SK-N-SH (cell line): ENCODE measurements at regions not wholly inside any gene's neighbourhood (a gene's known extent, or its start where the extent isn't known, plus 50 kb on each side); places are given as distances from the start of the nearest gene placed in this dataset.
A peak's percentile ranks its signal among the peaks of the same experiment; 100 is the strongest.

ENCODE experiments used
- CTCF ChIA-PET: fragments of 300-600, 350-600 bp; formaldehyde crosslinking; extraction: SDS; loops from one replicate; lab custom pipeline; 2021; lab: Yijun Ruan, JAX
- POLR2A ChIA-PET: fragments of 350-600 bp; sonication (Branson Sonifier 250); formaldehyde crosslinking; extraction: SDS; loops from one replicate; lab custom pipeline; 2020; ENCODE audit warnings: antibody characterized with exemption, inconsistent platforms; lab: Yijun Ruan, JAX
- DNase-seq: peaks from one replicate; pipeline ENCODE4 v3.0.0; 2012
- H2AFZ ChIP-seq: fragments of 200-600 bp; sonication (generic); 2 replicates; pipeline ENCODE4 v1.8.1; 2016; ENCODE audit warnings: antibody characterized with exemption, mild to moderate bottlenecking, low read depth
- H3F3A ChIP-seq: fragments of 200-600 bp; sonication (generic); replicated peaks from 2 replicates; pipeline ENCODE3; 2016; ENCODE audit warnings: antibody characterized with exemption, mild to moderate bottlenecking; ENCODE audit not compliant: insufficient read depth
- H3K27ac ChIP-seq, 2 experiments: fragments of 200-500 bp in 1 of 2; fragments of 200-600 bp in 1 of 2; sonication (Bioruptor generic) in 1 of 2; sonication (generic), shearing (Covaris generic) in 1 of 2; 2 replicates each; pipeline versions ENCODE4 v1.5.1 to v1.6.1; 2014 to 2016; ENCODE audit warnings: low read depth in 2 of 2, inconsistent platforms in 1 of 2, low read length in 1 of 2, mild to moderate bottlenecking in 1 of 2, mixed read lengths in 1 of 2
- H3K27me3 ChIP-seq: fragments of 200-600 bp; sonication (generic), shearing (Covaris generic); 2 replicates; pipeline ENCODE4 v1.6.1; 2016; ENCODE audit warnings: mixed run types; ENCODE audit not compliant: insufficient read depth
- H3K36me3 ChIP-seq, 2 experiments: fragments of 200-500 bp in 1 of 2; fragments of 200-600 bp in 1 of 2; sonication (Bioruptor generic) in 1 of 2; sonication (generic) in 1 of 2; replicated peaks in 1 of 2; 2 replicates each; pipeline versions ENCODE3 to v1.5.1; 2014 to 2016; ENCODE audit warnings: low read length in 1 of 2, mild to moderate bottlenecking in 1 of 2; ENCODE audit not compliant: insufficient read depth in 2 of 2, control insufficient read depth in 1 of 2
- H3K4me1 ChIP-seq, 2 experiments: fragments of 200-500 bp in 1 of 2; fragments of 200-600 bp in 1 of 2; sonication (Bioruptor generic) in 1 of 2; sonication (generic), shearing (Covaris generic) in 1 of 2; 2 replicates each; pipeline versions ENCODE4 v1.5.1 to v1.6.1; 2014 to 2016; ENCODE audit warnings: low read depth in 1 of 2, low read length in 1 of 2, mixed run types in 1 of 2; ENCODE audit not compliant: insufficient read depth in 2 of 2, control insufficient read depth in 1 of 2
- H3K4me2 ChIP-seq: fragments of 200-600 bp; sonication (generic), shearing (Covaris generic); 2 replicates; pipeline ENCODE4 v1.6.1; 2017; ENCODE audit warnings: mixed run types
- H3K4me3 ChIP-seq, 2 experiments: fragments of 200-500 bp in 1 of 2; fragments of 200-600 bp in 1 of 2; sonication (Bioruptor generic) in 1 of 2; sonication (generic), shearing (Covaris generic) in 1 of 2; 2 replicates each; pipeline versions ENCODE4 v1.5.1 to v1.8.1; 2014 to 2016; ENCODE audit warnings: low read depth in 2 of 2, inconsistent platforms in 1 of 2, low read length in 1 of 2, mild to moderate bottlenecking in 1 of 2, mixed read lengths in 1 of 2, moderate library complexity in 1 of 2
- H3K79me2 ChIP-seq: fragments of 200-600 bp; sonication (generic); 2 replicates; pipeline ENCODE4 v1.8.1; 2017; ENCODE audit warnings: mild to moderate bottlenecking; ENCODE audit not compliant: insufficient read depth
- H3K9ac ChIP-seq: fragments of 200-600 bp; sonication (generic); 2 replicates; pipeline ENCODE4 v1.6.1; 2017; ENCODE audit warnings: mixed run types
- H3K9me2 ChIP-seq: fragments of 200-600 bp; sonication (generic); 2 replicates; pipeline ENCODE4 v1.6.1; 2017; ENCODE audit warnings: mixed run types
- H3K9me3 ChIP-seq: fragments of 200-600 bp; sonication (generic); 2 replicates; pipeline ENCODE4 v1.6.1; 2017; ENCODE audit warnings: mixed run types, mild to moderate bottlenecking, moderate library complexity
- H4K20me1 ChIP-seq: fragments of 200-600 bp; sonication (generic); 2 replicates; pipeline ENCODE4 v1.6.1; 2017; ENCODE audit warnings: mild to moderate bottlenecking, mixed run types; ENCODE audit not compliant: insufficient read depth
- CHD2 ChIP-seq: fragments of 150-350 bp; IDR thresholded peaks from 2 replicates; pipeline ENCODE4 v1.6.1; 2018; ENCODE audit warnings: low read length; ENCODE audit not compliant: partially characterized antibody
- EZH2phosphoT487 ChIP-seq: fragments of 200-600 bp; sonication (generic); IDR thresholded peaks from 2 replicates; pipeline ENCODE4 v1.6.1; 2017; ENCODE audit warnings: low read depth, mixed run types, mild to moderate bottlenecking, antibody characterized with exemption, moderate library complexity, borderline replicate concordance
- FOSL2 ChIP-seq: IDR thresholded peaks from 2 replicates; pipeline ENCODE4 v1.4.0; 2012; ENCODE audit warnings: low read depth, mild to moderate bottlenecking, moderate library complexity, borderline replicate concordance
- MXI1 ChIP-seq: IDR thresholded peaks from 2 replicates; pipeline ENCODE4 v1.6.1; 2012; ENCODE audit warnings: mild to moderate bottlenecking, low read depth, low read length, improper control_type of control experiment
- NFIC ChIP-seq: IDR thresholded peaks from 2 replicates; pipeline ENCODE4 v1.4.0; 2012; ENCODE audit warnings: borderline replicate concordance
- NRF1 ChIP-seq: IDR thresholded peaks from 2 replicates; pipeline ENCODE4 v1.6.1; 2012; ENCODE audit warnings: low read depth, mild to moderate bottlenecking, low read length
- SMC3 ChIP-seq: IDR thresholded peaks from 2 replicates; pipeline ENCODE4 v1.6.1; 2012; ENCODE audit warnings: low read depth, low read length, improper control_type of control experiment
- TCF12 ChIP-seq: IDR thresholded peaks from 2 replicates; pipeline ENCODE4 v1.4.0; 2012
- WGBS: methylation state at CpG from one replicate; pipeline ENCODE4 v1.1.6; 2017; ENCODE audit warnings: low lambda C conversion rate; 5-methylcytosine and 5-hydroxymethylcytosine counted together
- TF ChIP-seq, protein P1 (sequence below): fragments of 150-350 bp; IDR thresholded peaks from 2 replicates; pipeline ENCODE4 v1.6.1; 2017; ENCODE audit warnings: antibody characterized with exemption, low read length, low read depth, borderline replicate concordance
- TF ChIP-seq, protein P2 (sequence below): IDR thresholded peaks from 2 replicates; pipeline ENCODE4 v1.4.0; 2012; ENCODE audit warnings: low read depth, borderline replicate concordance

DNA sequence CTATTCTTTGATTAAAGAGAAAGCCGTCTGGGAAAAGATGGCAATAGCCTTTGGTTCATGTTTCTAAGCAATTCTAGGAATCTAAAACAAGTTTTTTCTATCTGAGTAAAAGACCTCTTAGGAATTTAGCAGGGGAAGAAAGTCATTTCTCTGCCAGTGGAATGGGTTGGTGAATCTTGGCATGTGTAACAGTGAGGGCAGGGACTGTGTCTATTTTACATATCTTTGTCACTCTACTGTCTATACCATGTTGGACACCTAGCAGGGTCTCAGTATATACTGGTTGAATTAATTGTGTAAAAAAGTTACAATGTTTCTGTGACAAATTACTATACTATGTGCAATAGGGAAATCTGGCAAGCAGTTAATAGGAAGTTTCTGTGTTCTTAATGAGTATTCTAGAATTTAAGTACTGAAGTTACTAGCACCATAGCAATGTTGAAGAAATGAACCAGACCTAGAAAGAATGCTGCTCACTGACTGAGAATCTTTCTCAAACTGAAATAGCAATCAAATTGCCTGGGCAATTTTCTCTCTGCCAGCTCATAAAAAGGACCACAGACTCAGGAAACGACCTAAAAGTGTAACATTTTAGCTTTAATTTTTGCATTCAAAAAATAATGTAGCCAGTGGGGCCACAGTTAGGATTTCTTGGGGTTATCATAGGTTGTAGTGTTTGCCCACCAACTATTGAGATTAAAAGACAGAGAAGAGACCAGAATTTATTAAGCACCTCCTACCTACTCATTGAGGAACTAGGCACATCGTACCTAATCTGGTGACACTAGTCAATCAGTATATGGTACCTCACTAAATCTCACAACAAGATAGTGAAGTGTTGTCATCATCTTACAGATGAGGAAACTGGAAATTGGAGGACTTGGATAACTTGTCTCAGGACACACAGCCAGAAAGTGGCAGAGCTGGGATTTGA is 56.2 kb upstream of the LEKR1 start:
- no peak overlapping the region for H2AFZ ChIP-seq
- no peaks in the 10 kb centered on the region for H4K20me1 ChIP-seq
- H3K27me3 ChIP-seq = no peaks in the 10 kb centered on the region
- H3F3A ChIP-seq = peaks cover 4% of the 10 kb centered on the region
- H3K79me2 ChIP-seq = no peaks in the 10 kb centered on the region
- H3K4me3 ChIP-seq = no peak overlapping the region
- 81% methylated on average over 3 of the region's 3 CpGs for WGBS
- H3K27ac ChIP-seq = no peak overlapping the region; a peak in 1 of 4 replicates
- no peak for TF ChIP-seq EZH2phosphoT487
- TF ChIP-seq FOSL2 = no peak
- TF ChIP-seq, protein P1, sequence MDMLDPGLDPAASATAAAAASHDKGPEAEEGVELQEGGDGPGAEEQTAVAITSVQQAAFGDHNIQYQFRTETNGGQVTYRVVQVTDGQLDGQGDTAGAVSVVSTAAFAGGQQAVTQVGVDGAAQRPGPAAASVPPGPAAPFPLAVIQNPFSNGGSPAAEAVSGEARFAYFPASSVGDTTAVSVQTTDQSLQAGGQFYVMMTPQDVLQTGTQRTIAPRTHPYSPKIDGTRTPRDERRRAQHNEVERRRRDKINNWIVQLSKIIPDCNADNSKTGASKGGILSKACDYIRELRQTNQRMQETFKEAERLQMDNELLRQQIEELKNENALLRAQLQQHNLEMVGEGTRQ = no peak
- TF ChIP-seq MXI1 = no peak
- TF ChIP-seq, protein P2, sequence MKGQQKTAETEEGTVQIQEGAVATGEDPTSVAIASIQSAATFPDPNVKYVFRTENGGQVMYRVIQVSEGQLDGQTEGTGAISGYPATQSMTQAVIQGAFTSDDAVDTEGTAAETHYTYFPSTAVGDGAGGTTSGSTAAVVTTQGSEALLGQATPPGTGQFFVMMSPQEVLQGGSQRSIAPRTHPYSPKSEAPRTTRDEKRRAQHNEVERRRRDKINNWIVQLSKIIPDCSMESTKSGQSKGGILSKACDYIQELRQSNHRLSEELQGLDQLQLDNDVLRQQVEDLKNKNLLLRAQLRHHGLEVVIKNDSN = no peak
- 0 out of 2 replicates have a peak, but pooled peaks have one; percentile 13 for TF ChIP-seq NFIC
- TF ChIP-seq TCF12 = 0 out of 2 replicates have a peak, but pooled peaks have one; percentile 7
- TF ChIP-seq SMC3 = no peak
- no peaks in the 10 kb centered on the region; the same call in 1 of the 2 replicates for H3K9me2 ChIP-seq
- H3K4me2 ChIP-seq = no peak overlapping the region
- DNase-seq = no peak
- H3K9ac ChIP-seq = no peak overlapping the region
- H3K4me1 ChIP-seq = peaks cover 0 to 4% of the 10 kb centered on the region in 2 experiments; a peak in 3 of 4 replicates
- POLR2A ChIA-PET = no interaction called here
- H3K36me3 ChIP-seq = no peaks in the 10 kb centered on the region
- H3K9me3 ChIP-seq = no peaks in the 10 kb centered on the region
- CTCF ChIA-PET = no interaction called here

DNA sequence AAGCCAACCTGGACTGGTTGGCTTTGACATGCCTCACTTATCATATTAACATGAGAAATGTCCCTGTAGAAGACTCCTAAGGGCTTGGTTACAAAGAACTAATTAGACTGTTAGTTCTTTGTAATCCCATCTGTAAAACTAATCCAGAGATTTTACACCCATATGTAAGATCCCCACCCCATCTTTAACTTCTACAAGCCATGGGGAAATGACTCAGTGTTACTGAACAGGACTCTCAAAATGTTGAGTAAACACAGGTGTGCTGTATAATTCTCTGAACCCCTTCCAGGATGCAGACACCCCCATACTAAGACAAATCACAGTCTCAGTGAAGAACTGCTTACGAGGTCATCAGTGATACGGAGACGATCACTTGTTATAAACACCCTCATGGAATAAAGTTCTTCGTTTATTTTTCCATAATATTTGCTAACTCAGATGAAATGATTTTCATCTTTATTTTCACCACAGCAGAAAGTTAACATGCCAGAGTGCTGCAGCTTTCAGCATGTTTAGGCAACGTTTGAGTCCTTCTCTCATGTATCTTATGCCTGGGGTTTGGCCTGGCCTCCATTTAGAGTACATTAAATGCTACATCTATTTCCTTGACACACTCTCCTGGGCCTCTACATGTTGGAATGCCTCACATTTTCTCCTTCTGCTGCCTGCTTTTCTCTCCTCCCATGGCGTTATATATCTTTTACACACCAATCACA is 55.3 kb upstream of the LEKR1 start:
- ChIA-PET CTCF (no interaction called here), POLR2A (no interaction called here)
- Histone ChIP-seq H3K4me3 (no peak overlapping the region), H3K9me3 (no peaks in the 10 kb centered on the region), H3K4me1 (peaks cover 0 to 4% of the 10 kb centered on the region in 2 experiments; a peak in 3 of 4 replicates), H3K9ac (no peak overlapping the region), H4K20me1 (no peaks in the 10 kb centered on the region), H3K9me2 (no peaks in the 10 kb centered on the region; the same call in 1 of the 2 replicates), H3K27me3 (no peaks in the 10 kb centered on the region), H3F3A (peaks cover 4% of the 10 kb centered on the region), H3K79me2 (no peaks in the 10 kb centered on the region), H2AFZ (no peak overlapping the region), H3K36me3 (no peaks in the 10 kb centered on the region), H3K4me2 (no peak overlapping the region), H3K27ac (no peak overlapping the region)
- 89% methylated on average over 6 of the region's 6 CpGs for WGBS
- no peak for DNase-seq
- TF ChIP-seq CHD2 (no peak), NRF1 (no peak)
